ENCODE measurements at regions not wholly inside any gene's neighbourhood (a gene's known extent, or its start where the extent isn't known, plus 50 kb on each side); places are given as distances from the start of the nearest gene placed in this dataset.

DNA sequence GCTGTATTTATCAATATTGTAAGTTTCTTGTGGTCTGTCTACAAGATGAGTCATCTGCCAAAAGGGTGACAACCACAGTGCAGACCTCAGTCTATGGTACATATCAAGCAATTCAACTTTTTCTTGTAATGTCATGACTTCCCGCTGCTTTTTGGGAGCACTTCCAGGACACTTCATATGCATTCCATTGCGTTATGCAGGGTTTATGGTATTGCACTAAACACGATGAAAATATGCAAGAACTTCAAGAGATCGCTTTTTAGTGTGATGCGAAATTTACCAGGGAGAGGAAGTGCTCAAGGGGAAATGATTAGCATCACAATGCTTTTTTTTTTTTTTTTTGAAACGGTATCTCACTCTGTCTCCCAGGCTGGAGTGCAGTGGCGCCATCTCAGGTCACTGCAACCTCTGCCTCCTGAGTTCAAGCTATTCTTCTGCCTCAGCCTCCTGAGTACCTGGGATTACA lies 166.5 kb downstream of the TFAP2A start:
- no peak for DNase-seq (ENCODE audit: low read depth in 2 of 2)

GRCh38 chr6:10237298-10238038 lies 177.4 kb downstream of the TFAP2A start:
- no peak for DNase-seq (ENCODE audit: low read depth in 2 of 2)

DNA sequence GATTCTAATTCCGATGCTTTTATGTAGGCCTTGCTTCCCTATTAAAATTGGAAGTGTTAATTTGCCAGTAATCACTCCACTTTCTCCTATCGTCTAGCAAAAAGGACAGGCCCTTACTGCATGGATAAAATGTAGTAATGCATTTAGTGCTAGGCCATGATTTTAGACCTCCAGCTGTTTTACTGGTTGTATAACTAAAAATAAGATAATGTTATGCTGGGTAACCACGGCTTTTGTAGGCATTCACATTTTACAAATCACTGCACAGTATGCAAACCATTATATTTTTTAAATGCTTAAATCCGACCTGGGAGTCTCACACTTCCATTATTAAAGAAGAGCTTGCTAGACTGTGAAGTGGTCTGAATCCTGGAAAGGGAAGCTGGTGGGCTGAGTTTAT lies 179.5 kb downstream of the TFAP2A start:
- no peak for DNase-seq (ENCODE audit: low read depth in 2 of 2)

DNA sequence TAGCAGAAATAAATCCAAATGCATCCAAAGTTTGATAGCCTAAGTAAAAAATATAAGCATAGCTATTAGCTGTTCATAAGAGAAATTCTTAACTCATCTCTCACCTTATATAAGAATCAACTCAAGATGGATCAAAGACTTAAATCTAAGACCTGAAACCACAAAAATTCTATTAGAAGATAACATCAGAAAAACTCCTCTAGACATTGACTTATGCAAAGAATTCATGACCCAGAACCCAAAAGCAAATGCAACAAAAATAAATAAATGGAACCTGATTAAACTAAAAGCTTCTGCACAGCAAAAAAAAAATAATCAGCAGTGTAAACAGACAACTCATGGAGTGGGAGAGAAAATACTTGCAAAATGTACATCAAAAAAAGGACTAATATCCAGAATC lies 184.3 kb downstream of the TFAP2A start:
- no peak for DNase-seq (ENCODE audit: low read depth in 2 of 2)

DNA sequence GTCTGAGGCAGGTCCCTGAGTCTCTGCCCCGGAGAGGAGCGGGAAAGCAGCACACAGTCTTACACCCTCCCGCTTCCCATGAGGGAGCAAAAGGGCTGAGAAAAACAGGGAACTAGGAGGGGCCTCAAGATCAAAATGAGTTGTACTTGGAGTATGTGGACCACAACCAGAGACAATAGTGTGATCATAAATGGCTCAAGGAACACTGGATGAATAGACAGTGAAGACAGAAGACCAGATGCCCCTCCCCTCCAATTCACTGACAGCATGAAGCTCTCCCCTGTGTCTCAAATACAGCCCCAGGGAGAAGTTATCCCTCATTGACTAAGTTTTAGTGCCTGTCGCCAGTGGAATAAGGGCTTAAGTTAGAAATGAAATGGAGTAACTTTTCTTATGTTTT lies 191.0 kb downstream of the TFAP2A start:
- no peak for DNase-seq (ENCODE audit: low read depth in 2 of 2)

DNA sequence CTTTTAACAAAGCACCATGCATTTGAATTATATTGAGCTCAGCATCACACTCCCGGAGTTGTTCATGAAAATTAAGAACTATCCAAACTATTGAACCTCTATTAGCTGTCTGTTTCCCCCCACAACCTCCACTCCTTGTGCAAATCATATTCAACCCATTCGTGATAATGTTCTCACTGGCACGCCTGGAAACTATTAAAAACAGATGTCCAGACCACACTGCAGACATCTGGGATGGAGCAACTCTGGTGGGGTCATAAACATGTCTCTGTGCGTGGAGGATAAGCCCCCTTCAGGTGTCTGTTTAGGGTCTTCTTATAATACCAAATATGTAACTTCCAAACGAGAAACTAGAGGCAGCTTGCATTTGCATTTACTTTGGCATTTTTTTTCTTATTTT lies 193.7 kb downstream of the TFAP2A start:
- no peak for DNase-seq (ENCODE audit: low read depth in 2 of 2)

DNA sequence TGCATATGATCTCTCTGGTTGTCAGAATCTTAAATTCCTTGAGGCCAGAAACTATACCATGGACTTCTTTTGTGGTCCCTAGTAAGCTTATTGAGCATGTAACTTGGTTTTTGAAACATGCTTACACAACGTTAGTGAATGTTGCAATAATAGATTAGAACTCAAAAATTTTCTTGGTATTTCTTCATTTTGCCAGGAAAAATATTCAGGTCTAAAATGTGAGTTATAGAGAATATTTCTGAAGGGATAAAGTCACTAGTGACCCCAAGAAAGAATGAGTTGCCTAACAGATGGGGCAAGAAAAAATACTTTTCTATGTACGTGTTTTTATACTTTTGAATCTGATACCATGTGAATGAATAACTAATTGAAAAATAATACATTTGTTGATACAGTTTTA lies 195.4 kb downstream of the TFAP2A start:
- no peak for DNase-seq (ENCODE audit: low read depth in 2 of 2)

DNA sequence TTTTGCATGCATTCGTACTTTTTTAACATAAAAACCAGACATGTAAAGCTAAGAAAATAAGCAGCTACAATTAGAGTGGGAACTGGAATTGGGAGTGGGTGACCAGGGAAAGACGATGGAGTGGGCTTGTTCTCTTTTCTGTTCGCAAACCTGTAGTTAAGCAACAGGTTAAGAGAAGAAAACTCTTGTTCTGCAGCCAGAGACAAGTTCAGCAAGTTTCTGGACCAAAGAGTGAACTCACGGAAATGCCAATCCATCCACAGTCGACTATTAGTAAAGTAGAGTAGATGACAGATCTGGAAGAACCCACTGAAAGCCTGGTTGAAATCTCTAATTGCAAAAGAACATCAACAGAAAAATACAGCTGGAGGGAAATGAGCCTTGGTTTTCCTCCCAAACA lies 197.8 kb downstream of the TFAP2A start:
- no peak for DNase-seq (ENCODE audit: low read depth in 2 of 2)

DNA sequence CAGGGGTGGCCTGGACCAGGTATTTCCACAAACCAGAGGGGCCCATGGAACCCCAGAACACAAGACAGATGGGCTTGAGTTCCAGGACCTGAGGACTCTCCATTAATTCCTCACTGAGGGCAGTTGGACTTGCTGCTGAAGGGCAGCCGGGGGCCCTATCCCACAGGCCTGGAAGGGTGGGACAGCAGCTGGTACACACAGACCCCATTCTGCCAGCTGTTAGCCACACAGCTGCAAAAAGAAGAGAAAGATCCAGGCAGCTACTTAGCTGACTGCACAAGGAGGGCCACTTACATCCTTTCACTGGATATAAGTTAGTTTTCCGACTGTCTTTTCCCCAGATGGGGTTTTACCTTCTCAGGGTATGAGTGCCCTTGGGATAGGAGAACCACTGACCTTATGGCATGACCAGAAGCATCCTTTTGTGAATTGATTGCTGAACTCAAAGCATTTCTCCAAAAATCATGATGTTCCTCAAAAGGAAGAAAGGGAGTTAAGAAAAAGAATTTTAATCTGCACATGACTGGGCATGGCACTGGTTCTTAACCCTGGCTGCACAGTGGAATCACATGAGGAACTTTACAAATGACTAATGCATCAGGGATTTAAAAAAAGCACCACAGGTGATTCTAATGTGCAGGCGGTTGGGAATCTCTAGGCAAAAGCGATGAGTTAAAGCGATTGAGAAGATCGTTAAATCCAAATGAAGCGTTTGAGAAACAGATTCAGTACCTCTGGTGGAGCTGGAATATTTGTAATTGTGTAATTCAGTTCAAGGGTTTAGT lies 199.4 kb downstream of the TFAP2A start:
- no peak for DNase-seq (ENCODE audit: low read depth in 2 of 2)

GRCh38 chr6:10210052-10210451 lies 204.8 kb downstream of the TFAP2A start:
- no peak for DNase-seq (ENCODE audit: low read depth in 2 of 2)

DNA sequence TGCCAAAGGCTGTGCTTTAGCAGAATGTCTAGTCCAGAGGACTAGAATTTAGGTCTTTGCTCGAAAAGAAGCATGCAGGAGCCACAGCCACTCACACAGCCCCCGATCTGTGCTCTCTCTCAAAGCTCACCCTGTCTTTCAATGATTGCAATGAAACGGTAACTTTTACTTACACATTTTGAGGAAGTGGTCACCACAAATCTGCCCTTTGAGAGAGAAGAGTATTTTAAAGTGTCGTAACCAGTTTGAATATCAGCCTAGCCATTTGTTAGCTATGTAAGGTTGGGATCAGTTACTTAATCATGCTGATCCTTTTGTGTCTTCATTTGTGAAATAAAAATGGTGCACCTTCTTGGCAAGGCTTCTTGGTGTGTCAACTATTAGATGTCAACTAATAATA lies 209.0 kb downstream of the TFAP2A start:
- no peak for DNase-seq (ENCODE audit: low read depth in 2 of 2)

GRCh38 chr6:10205120-10205519 lies 209.8 kb downstream of the TFAP2A start:
- DNase-seq (ENCODE audit: low read depth in 2 of 2), result no peak

GRCh38 chr6:10203651-10204050 lies 211.2 kb downstream of the TFAP2A start:
- DNase-seq (ENCODE audit: low read depth in 2 of 2), result no peak

DNA sequence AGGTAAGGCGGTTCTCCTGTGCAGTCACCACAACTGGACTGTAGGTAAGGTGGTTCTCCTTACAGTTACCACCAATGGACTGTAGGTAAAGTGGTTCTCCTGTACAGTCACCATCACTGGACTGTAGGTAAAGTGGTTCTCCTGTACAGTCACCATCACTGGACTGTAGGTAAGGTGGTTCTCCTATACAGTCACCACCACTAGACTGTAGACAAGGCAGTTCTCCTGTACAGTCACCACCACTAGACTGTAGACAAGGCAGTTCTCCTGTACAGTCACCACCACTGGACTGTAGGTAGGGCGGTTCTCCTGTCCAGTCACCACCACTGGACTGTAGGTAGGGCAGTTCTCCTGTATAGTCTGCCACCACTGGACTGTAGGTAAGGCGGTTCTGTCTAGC lies 212.3 kb downstream of the TFAP2A start:
- DNase-seq (ENCODE audit: low read depth in 2 of 2), result no peak

- DNase-seq (ENCODE audit: low read depth in 2 of 2), result no peak
Observed at GRCh38 chr6:10201606-10202510, 213.0 kb downstream of the TFAP2A start.

DNA sequence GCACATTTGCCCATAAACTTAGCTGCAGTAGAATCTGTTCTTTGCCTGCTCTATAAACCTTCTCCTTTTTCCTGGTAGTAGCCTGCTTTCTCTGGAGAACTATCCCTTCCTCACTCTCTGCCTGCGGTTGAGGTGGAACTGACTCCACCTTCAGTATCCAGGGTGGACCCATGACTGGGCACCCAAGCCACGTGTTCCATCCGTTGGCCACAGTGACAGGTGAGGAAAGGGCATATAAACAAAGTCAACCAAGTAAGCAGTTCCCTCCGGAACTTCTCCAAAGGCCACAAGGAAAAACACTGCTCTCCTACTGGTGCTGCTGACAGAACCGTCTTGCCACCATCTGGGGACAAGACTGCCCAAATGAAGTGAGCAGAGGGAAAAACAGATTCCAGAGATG lies 218.8 kb downstream of the TFAP2A start:
- DNase-seq (ENCODE audit: low read depth in 2 of 2), result no peak

DNA sequence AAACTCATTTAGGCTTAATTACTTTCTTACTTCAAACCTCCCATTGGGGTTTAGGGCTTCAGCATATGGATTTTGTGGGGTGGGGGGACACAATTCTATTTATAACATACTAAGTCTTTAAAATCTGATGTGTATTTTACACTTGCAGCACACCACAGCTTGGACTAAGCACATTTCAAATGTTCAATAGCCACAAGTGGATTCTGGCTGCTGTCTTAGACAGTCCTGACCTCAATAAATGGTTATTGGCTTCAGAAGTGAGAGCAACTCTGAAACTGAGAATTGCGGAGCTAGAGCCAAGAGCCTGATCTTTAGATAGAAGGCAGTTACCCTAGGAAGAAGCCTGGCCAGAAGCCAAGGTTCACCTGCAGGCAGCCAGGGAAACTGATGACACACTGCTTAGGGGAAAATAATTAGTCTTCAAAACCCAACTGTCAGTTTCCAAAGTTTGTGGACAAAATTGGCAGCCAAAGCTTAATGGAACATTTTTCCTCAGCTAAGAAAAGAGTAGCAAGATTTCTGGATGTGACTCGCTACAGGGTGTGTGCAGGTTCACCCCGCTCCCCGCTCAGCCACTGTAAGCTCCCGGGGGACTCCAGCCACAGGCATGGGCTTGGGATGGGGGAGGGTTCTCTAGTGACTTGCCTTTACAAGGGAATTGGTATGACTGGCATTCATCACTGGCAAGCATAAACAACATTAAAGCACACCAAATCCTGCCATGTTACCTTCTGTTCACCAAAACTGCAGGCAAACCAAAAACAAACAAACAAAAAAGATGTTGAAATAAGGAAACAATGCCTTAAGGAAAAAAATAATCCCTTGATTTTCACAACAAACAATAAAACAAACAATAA lies 219.8 kb downstream of the TFAP2A start:
- no peak for DNase-seq (ENCODE audit: low read depth in 2 of 2)

GRCh38 chr6:10193321-10193720 lies 221.6 kb downstream of the TFAP2A start:
- DNase-seq (ENCODE audit: low read depth in 2 of 2), result no peak

DNA sequence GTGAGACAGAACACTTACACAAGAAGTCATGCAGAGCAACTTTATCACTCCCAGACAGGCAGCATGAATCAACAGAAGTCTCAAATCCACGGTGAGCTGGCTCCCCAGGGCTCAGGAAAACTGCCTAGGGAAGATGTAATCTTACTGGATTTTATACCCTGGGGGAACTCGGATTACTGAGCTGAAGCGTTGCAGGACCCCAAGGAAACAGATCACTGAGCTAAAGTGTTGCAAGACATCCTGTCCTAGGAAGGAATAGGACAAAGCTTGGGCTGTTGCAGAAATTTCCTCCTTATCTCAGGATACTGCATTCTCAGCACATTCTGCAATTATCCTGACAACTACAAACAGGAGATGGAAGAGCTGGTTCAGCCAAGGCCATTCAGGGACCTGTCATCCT lies 224.8 kb downstream of the TFAP2A start:
- no peak for DNase-seq (ENCODE audit: low read depth in 2 of 2)

DNA sequence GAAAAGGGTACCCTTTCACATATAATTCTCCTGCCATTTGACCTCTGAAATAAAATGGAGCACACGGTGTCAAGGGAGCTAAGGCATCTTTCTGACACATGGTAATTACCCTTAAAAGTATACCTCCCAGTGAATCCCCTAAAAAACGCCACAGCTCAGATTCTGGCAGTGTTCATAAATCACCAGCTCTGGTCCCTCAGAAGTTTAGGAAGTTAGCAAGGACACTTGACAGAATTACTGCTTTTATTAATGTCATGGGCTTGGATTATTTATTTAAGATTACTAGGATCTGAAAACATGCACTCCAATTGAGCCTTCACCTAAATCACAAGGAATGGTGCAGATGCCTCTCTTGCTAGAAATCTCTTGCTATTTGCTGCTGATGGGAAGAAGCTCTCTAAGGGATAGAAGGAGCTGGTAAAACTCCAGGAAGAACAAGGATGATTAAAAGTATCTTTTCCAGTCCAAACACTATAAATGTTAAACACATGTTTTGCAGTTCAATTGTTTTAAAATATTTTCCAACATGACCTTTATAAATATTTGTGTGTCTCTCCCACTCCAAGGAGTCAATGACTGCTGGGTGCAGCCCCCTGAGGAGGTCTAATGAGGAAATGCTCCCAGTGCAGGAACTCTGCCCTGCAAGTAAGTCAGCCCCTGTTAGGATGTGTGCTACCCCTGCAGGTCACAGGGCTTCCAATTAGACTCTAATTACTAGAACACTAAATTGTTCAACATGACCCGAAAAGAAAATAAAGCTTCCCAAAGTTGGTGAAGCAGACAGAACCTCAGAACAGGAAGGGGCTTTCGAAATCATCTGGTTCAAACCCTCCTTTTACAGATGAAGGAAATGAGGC lies 230.3 kb downstream of the TFAP2A start:
- DNase-seq (ENCODE audit: low read depth in 2 of 2), result no peak
